HCT116 (cell line): ENCODE measurements at regions not wholly inside any gene's neighbourhood (a gene's known extent, or its start where the extent isn't known, plus 50 kb on each side); places are given as distances from the start of the nearest gene placed in this dataset.

ENCODE experiments used
- ATAC-seq: fragments of 200-7000 bp; cut with Tn5 transposase; 2 replicates; pipeline ENCODE4 v1.9.1; 2020; ENCODE audit warnings: mild to moderate bottlenecking, moderate library complexity
- BruUV-seq: library from RNA; stranded (reverse); fragments of 400-500 nt; replicated peaks from 2 replicates; lab custom pipeline; 2021; lab: Mats Ljungman, UMichigan
- CTCF ChIA-PET: fragments of 300-600 bp; sonication (Branson Sonifier 250); formaldehyde crosslinking; loops from one replicate; lab custom pipeline; 2021; ENCODE audit warnings: antibody characterized with exemption; lab: Charles Lee
- POLR2A ChIA-PET: fragments of 300-600, 350-600 bp; sonication (Branson Sonifier 250); formaldehyde crosslinking; loops from one replicate; lab custom pipeline; 2021; ENCODE audit warnings: antibody characterized with exemption; lab: Charles Lee
- RAD21 ChIA-PET, 2 experiments: fragments of 300-600 bp; sonication (Branson Sonifier 250); formaldehyde crosslinking; loops; one replicate each; lab custom pipeline; 2023; ENCODE audit warnings: low total read pairs in 2 of 2; ENCODE audit not compliant: uncharacterized antibody in 2 of 2, unreplicated experiment in 2 of 2, low non-redundant PET in 1 of 2; lab: Charles Lee
- DNase-seq: peaks from one replicate; pipeline ENCODE4 v3.0.0-alpha.2; 2010; ENCODE audit warnings: low read depth, low spot score
- H2AFZ ChIP-seq: fragments of 200-600 bp; shearing (Covaris generic), sonication (generic); 2 replicates; pipeline ENCODE4 v1.6.1; 2017; ENCODE audit warnings: low read depth, mixed run types, mixed read lengths, antibody characterized with exemption, low read length; ENCODE audit not compliant: poor library complexity, severe bottlenecking
- H3K27ac ChIP-seq: 2 replicates; pipeline ENCODE4 v1.5.1; 2012; ENCODE audit warnings: low read depth, low read length
- H3K27me3 ChIP-seq: fragments of 200-600 bp; sonication (generic); 2 replicates; pipeline ENCODE4 v1.6.1; 2016; ENCODE audit warnings: mixed run types, low read length, mixed read lengths; ENCODE audit not compliant: insufficient read depth
- H3K36me3 ChIP-seq, 2 experiments: fragments of 200-500 bp in 1 of 2; fragments of 200-600 bp in 1 of 2; sonication (Bioruptor generic) in 1 of 2; sonication (generic) in 1 of 2; 2 replicates each; pipeline versions ENCODE4 v1.5.1 to v1.6.1; 2014 to 2016; ENCODE audit warnings: low read length in 2 of 2, inconsistent platforms in 1 of 2, mixed read lengths in 1 of 2, mixed run types in 1 of 2; ENCODE audit not compliant: insufficient read depth in 2 of 2, control insufficient read depth in 1 of 2
- H3K4me1 ChIP-seq, 2 experiments: fragments of 200-600 bp in 1 of 2; sonication (generic) in 1 of 2; 2 replicates each; pipeline versions ENCODE4 v1.5.1 to v1.6.1; 2012 to 2017; ENCODE audit warnings: low read length in 2 of 2, inconsistent platforms in 1 of 2, mild to moderate bottlenecking in 1 of 2, mixed read lengths in 1 of 2, mixed run types in 1 of 2, moderate library complexity in 1 of 2; ENCODE audit not compliant: insufficient read depth in 2 of 2, control insufficient read depth in 1 of 2
- H3K4me2 ChIP-seq: fragments of 200-600 bp; sonication (generic); 2 replicates; pipeline ENCODE4 v1.6.1; 2017; ENCODE audit warnings: mixed run types, low read length, mixed read lengths
- H3K4me3 ChIP-seq, 2 experiments: fragments of 200-600 bp in 1 of 2; sonication (generic) in 1 of 2; replicated peaks in 1 of 2; 2 replicates each; pipeline ENCODE4 v1.5.1; 2011 to 2016; ENCODE audit warnings: low read length in 2 of 2, control low read depth in 1 of 2, low read depth in 1 of 2, mild to moderate bottlenecking in 1 of 2, mixed read lengths in 1 of 2, mixed run types in 1 of 2
- H3K79me2 ChIP-seq: fragments of 200-600 bp; sonication (generic); 2 replicates; pipeline ENCODE4 v1.6.1; 2017; ENCODE audit warnings: mild to moderate bottlenecking, mixed run types, low read length, moderate library complexity, mixed read lengths; ENCODE audit not compliant: insufficient read depth
- H3K9ac ChIP-seq: fragments of 200-600 bp; sonication (generic); 2 replicates; pipeline ENCODE4 v1.6.1; 2016; ENCODE audit warnings: low read length, mixed read lengths
- H3K9me2 ChIP-seq: fragments of 200-600 bp; sonication (generic), shearing (Covaris generic); 2 replicates; pipeline ENCODE4 v1.6.1; 2017; ENCODE audit warnings: mixed run types, mild to moderate bottlenecking, moderate library complexity; ENCODE audit not compliant: insufficient read depth
- H3K9me3 ChIP-seq, 2 experiments: fragments of 200-500 bp in 1 of 2; fragments of 200-600 bp in 1 of 2; sonication (Bioruptor generic) in 1 of 2; sonication (generic) in 1 of 2; 2 replicates each; pipeline ENCODE4 v1.6.1; 2014 to 2017; ENCODE audit warnings: low read length in 2 of 2, mixed read lengths in 2 of 2, inconsistent platforms in 1 of 2, low read depth in 1 of 2, mild to moderate bottlenecking in 1 of 2, mixed run types in 1 of 2, moderate library complexity in 1 of 2; ENCODE audit not compliant: control insufficient read depth in 1 of 2, insufficient read depth in 1 of 2
- H4K20me1 ChIP-seq: fragments of 200-600 bp; sonication (generic), shearing (Covaris generic); 2 replicates; pipeline ENCODE4 v1.6.1; 2017; ENCODE audit warnings: mixed run types, mild to moderate bottlenecking, moderate library complexity; ENCODE audit not compliant: insufficient read depth
- ATF3 ChIP-seq: IDR thresholded peaks from 2 replicates; pipeline ENCODE4 v1.6.1; 2012
- CBX3 ChIP-seq: IDR thresholded peaks from 2 replicates; pipeline ENCODE4 v1.6.1; 2012; ENCODE audit warnings: low read depth
- CEBPB ChIP-seq: IDR thresholded peaks from 2 replicates; pipeline ENCODE4 v1.6.1; 2012; ENCODE audit warnings: low read depth
- EGR1 ChIP-seq: IDR thresholded peaks from 2 replicates; pipeline ENCODE4 v1.6.1; 2012; ENCODE audit warnings: low read depth
- POLR2A ChIP-seq: IDR thresholded peaks from 2 replicates; pipeline ENCODE4 v1.7.0; 2011; ENCODE audit warnings: borderline replicate concordance; ENCODE audit not compliant: insufficient read depth, insufficient read length; ENCODE audit errors: extremely low read depth
- RAD21 ChIP-seq: IDR thresholded peaks from 2 replicates; pipeline ENCODE4 v1.6.1; 2012; ENCODE audit warnings: low read depth, mild to moderate bottlenecking
- SIN3A ChIP-seq: IDR thresholded peaks from 2 replicates; pipeline ENCODE4 v1.6.1; 2012; ENCODE audit warnings: low read depth
- SRF ChIP-seq: IDR thresholded peaks from 2 replicates; pipeline ENCODE4 v1.6.1; 2012; ENCODE audit warnings: low read depth
- ZNF274 ChIP-seq: fragments of 200-500 bp; sonication (Bioruptor generic); IDR thresholded peaks from 2 replicates; pipeline ENCODE4 v1.6.1; 2014; ENCODE audit warnings: mild to moderate bottlenecking, low read depth, low read length, inconsistent platforms
- intact Hi-C: fragments of 100-400 bp; cut with micrococcal nuclease; formaldehyde crosslinking; loops from 2 replicates; pipeline ENCODE4 v1.10.0; 2022
- TF ChIP-seq, protein P1 (sequence below), 3 experiments: fragments of 200-600 bp in 1 of 3; sonication (generic) in 1 of 3; IDR thresholded peaks in 2 of 3; conservative IDR thresholded peaks in 1 of 3; 2 replicates each; pipeline ENCODE4 v1.5.1; 2012 to 2017; ENCODE audit warnings: low read depth in 2 of 3, low read length in 2 of 3, antibody characterized with exemption in 1 of 3, borderline replicate concordance in 1 of 3, control low read depth in 1 of 3, mild to moderate bottlenecking in 1 of 3, mixed read lengths in 1 of 3, mixed run types in 1 of 3, moderate library complexity in 1 of 3; ENCODE audit not compliant: insufficient read depth in 1 of 3

GRCh38 chr13:53703371-53704080, 674.9 kb downstream of the OLFM4 start:
- Histone ChIP-seq H2AFZ (no peak overlapping the region), H3K4me3 (no peak overlapping the region), H3K4me2 (no peak overlapping the region), H3K79me2 (no peaks in the 10 kb centered on the region), H3K9ac (no peak overlapping the region), H3K4me1 (no peaks in the 10 kb centered on the region), H4K20me1 (no peaks in the 10 kb centered on the region), H3K9me3 (peaks cover 8 to 45% of the 10 kb centered on the region in 2 experiments; a peak in 2 of 4 replicates), H3K9me2 (no peaks in the 10 kb centered on the region), H3K36me3 (no peaks in the 10 kb centered on the region), H3K27me3 (no peaks in the 10 kb centered on the region), H3K27ac (no peak overlapping the region)
- DNase-seq (no peak), ATAC-seq (no peak)
- POLR2A ChIA-PET, result no interaction called here
- TF ChIP-seq CBX3 (no peak), ZNF274 (no peak), RAD21 (no peak), CEBPB (no peak), ATF3 (no peak), SRF (no peak), EGR1 (no peak), SIN3A (no peak), POLR2A (no peak)
- TF ChIP-seq, protein P1, sequence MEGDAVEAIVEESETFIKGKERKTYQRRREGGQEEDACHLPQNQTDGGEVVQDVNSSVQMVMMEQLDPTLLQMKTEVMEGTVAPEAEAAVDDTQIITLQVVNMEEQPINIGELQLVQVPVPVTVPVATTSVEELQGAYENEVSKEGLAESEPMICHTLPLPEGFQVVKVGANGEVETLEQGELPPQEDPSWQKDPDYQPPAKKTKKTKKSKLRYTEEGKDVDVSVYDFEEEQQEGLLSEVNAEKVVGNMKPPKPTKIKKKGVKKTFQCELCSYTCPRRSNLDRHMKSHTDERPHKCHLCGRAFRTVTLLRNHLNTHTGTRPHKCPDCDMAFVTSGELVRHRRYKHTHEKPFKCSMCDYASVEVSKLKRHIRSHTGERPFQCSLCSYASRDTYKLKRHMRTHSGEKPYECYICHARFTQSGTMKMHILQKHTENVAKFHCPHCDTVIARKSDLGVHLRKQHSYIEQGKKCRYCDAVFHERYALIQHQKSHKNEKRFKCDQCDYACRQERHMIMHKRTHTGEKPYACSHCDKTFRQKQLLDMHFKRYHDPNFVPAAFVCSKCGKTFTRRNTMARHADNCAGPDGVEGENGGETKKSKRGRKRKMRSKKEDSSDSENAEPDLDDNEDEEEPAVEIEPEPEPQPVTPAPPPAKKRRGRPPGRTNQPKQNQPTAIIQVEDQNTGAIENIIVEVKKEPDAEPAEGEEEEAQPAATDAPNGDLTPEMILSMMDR (IDR thresholded peaks at IDR 0.05 in 2 of 3, conservative IDR thresholded peaks at IDR 0.05 in 1 of 3; ENCODE audit: borderline replicate concordance in 1 of 3, insufficient read depth in 1 of 3, low read depth in 2 of 3, low read length in 2 of 3), result no peak
- BruUV-seq, result no TSS peak
- CTCF ChIA-PET, result no interaction called here
- RAD21 ChIA-PET, result no interaction called here
- intact Hi-C loops, result no loop called here
